Hepatocyte (in vitro differentiated cells): ENCODE measurements at regions not wholly inside any gene's neighbourhood (a gene's known extent, or its start where the extent isn't known, plus 50 kb on each side); places are given as distances from the start of the nearest gene placed in this dataset.

Experiments
- EZH2 ChIP-seq: fragments of 200-600 bp; sonication (generic); IDR thresholded peaks from 2 replicates; pipeline ENCODE4 v1.6.1; 2016; ENCODE audit warnings: antibody characterized with exemption, mild to moderate bottlenecking, borderline replicate concordance
- EZH2phosphoT487 ChIP-seq: fragments of 200-600 bp; sonication (generic); IDR thresholded peaks from one replicate; pipeline ENCODE4 v1.6.1; 2018; ENCODE audit warnings: antibody characterized with exemption, mild to moderate bottlenecking, low read depth, moderate library complexity; ENCODE audit not compliant: unreplicated experiment, severe bottlenecking
- TF ChIP-seq, protein P1 (sequence below): fragments of 200-600 bp; sonication (generic); IDR thresholded peaks from 2 replicates; pipeline ENCODE4 v1.5.1; 2016; ENCODE audit warnings: antibody characterized with exemption, mild to moderate bottlenecking; ENCODE audit not compliant: poor library complexity

GRCh38 chr7:68958571-68958970 lies 639.7 kb upstream of the AUTS2 start:
- TF ChIP-seq EZH2 (no peak), EZH2phosphoT487 (no peak)
- TF ChIP-seq, protein P1, sequence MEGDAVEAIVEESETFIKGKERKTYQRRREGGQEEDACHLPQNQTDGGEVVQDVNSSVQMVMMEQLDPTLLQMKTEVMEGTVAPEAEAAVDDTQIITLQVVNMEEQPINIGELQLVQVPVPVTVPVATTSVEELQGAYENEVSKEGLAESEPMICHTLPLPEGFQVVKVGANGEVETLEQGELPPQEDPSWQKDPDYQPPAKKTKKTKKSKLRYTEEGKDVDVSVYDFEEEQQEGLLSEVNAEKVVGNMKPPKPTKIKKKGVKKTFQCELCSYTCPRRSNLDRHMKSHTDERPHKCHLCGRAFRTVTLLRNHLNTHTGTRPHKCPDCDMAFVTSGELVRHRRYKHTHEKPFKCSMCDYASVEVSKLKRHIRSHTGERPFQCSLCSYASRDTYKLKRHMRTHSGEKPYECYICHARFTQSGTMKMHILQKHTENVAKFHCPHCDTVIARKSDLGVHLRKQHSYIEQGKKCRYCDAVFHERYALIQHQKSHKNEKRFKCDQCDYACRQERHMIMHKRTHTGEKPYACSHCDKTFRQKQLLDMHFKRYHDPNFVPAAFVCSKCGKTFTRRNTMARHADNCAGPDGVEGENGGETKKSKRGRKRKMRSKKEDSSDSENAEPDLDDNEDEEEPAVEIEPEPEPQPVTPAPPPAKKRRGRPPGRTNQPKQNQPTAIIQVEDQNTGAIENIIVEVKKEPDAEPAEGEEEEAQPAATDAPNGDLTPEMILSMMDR: no peak
